ENCODE measurements at regions not wholly inside any gene's neighbourhood (a gene's known extent, or its start where the extent isn't known, plus 50 kb on each side); places are given as distances from the start of the nearest gene placed in this dataset.

DNA sequence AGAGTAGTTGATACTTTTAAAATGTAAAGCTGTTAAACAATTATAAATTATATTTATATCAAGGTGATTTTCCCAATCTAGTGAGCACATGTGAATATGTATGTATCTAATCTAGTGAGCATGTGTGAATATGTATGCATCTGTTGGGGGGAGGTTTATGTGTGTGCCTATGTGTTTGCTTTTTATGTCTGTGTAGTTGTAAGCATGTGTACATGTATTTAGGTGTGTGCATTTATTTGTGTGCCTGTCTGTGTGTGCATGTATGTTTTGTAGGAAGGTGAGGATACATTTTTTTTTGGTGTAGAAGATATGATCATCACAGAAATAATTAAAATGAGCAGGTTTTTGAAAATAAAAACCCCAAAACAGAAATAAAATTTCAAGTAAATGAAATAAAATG is 318.9 kb upstream of the CHRM3 start:
- TF ChIP-seq, protein P1, sequence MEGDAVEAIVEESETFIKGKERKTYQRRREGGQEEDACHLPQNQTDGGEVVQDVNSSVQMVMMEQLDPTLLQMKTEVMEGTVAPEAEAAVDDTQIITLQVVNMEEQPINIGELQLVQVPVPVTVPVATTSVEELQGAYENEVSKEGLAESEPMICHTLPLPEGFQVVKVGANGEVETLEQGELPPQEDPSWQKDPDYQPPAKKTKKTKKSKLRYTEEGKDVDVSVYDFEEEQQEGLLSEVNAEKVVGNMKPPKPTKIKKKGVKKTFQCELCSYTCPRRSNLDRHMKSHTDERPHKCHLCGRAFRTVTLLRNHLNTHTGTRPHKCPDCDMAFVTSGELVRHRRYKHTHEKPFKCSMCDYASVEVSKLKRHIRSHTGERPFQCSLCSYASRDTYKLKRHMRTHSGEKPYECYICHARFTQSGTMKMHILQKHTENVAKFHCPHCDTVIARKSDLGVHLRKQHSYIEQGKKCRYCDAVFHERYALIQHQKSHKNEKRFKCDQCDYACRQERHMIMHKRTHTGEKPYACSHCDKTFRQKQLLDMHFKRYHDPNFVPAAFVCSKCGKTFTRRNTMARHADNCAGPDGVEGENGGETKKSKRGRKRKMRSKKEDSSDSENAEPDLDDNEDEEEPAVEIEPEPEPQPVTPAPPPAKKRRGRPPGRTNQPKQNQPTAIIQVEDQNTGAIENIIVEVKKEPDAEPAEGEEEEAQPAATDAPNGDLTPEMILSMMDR (IDR thresholded peaks at IDR 0.05; ENCODE audit: low read depth, low read length, missing control alignments), result no peak
- DNase-seq (ENCODE audit: low read depth), result no peak

DNA sequence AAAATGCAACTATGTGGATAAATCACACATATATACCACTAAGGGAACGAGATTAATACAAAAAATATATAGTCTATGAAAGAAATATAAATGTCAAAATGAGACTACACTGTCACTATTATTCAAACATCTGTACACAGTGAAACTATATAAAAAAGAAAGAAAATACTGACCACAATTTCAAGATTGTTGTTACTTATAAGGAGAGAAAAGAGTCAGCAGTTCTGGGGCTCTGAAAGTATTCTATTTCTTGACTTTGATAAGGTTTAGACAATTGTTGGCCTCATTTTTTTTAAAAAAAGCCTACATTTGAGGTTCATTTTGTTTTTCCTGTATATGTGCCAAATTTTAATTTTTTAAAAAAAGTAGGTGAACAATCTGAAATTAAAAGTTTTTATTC is 319.3 kb upstream of the CHRM3 start:
- DNase-seq (ENCODE audit: low read depth), result no peak
- TF ChIP-seq, protein P1 (IDR thresholded peaks at IDR 0.05; ENCODE audit: low read depth, low read length, missing control alignments), result no peak
- H3K4me3 ChIP-seq (ENCODE audit: low read depth, low read length), result no peak overlapping the region

More for the DNA sequence above, 318.9 kb upstream of the CHRM3 start:
- H3K4me3 ChIP-seq (ENCODE audit: low read depth, low read length), result no peak overlapping the region

DNA sequence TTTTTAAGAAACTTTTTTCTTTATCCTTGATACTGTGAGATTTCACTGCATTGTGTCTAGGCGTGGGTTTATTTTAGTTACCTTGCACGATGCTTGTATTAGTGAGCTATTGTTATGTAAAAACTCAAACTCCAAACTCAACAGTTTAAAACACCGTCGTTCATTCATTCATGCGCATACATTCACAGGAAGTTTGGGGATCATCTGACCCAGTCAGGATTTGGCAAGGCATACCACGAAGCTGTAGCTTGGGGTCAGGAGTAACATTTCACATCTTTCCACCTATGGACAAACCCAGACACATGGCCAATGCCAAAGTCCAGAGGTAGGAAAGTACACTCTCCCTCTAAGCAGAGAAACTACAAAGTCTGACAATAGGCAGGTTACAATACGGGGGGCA is 324.6 kb upstream of the CHRM3 start:
- DNase-seq (ENCODE audit: low read depth), result no peak
- H3K4me3 ChIP-seq (ENCODE audit: low read depth, low read length), result no peak overlapping the region

DNA sequence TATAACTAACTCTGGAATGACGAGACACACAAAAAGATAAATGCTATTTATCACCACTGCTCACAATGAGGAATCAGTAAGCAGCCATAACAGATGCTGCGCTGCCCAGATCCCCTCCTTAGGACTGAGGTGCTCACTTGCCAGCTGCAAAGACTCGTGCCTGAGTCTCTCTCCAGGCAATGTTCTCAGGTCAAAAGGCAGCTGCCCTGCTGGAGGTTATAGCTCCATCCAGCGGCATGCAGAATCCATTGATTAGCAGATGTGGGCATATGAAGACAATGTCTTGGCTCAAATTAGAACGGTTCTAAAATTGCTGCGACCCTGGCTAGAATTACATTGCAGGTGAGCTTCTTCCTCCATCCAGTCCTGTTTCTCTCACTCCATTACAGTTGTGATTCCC is 328.2 kb upstream of the CHRM3 start:
- H3K4me3 ChIP-seq (ENCODE audit: low read depth, low read length), result no peak overlapping the region
- DNase-seq (ENCODE audit: low read depth), result no peak
- TF ChIP-seq, protein P1 (IDR thresholded peaks at IDR 0.05; ENCODE audit: low read depth, low read length, missing control alignments), result no peak

More for the DNA sequence above, 324.6 kb upstream of the CHRM3 start:
- TF ChIP-seq, protein P1 (IDR thresholded peaks at IDR 0.05; ENCODE audit: low read depth, low read length, missing control alignments), result no peak

DNA sequence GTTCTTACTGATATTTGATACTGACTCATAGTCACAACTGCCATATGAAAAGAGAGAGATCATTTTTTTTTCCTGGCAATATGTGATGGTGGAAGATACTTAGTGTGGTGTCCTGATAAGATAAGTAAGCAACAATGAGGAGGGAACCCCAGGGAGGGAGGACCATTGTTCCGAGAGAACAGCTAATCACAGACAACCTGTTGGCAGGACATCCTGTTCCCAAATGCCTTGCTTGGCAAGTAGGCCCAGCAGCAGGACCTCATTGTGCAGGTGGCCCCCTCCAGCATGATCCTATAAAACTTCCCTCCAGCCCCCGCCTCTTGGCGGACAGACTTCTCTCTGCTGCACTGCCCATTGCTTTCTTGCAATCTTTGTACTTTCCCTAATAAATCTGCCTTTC is 329.4 kb upstream of the CHRM3 start:
- no peak overlapping the region for H3K4me3 ChIP-seq (ENCODE audit: low read depth, low read length)
- TF ChIP-seq, protein P1 (IDR thresholded peaks at IDR 0.05; ENCODE audit: low read depth, low read length, missing control alignments), result no peak
- DNase-seq (ENCODE audit: low read depth), result no peak

DNA sequence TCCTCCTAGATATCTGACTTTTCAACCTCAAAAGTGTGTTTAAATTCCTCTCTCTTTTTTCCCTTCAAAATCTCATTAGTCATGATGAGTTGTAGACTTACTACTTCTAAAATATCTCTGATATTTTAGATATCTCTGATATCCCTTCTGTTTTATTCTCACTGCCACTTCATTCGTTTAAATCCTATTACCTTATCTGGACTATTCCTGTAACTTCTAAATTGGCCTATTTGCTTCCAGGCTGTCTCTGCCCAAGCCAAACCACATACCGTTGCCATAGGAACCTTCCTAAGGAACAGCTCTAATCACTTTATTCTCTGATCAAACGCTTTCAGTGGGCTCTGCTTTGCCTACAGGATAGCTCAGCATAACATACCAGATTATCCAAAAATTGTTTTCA is 333.1 kb upstream of the CHRM3 start:
- H3K4me3 ChIP-seq (ENCODE audit: low read depth, low read length), result no peak overlapping the region
- no peak for DNase-seq (ENCODE audit: low read depth)
- TF ChIP-seq, protein P1 (IDR thresholded peaks at IDR 0.05; ENCODE audit: low read depth, low read length, missing control alignments), result no peak

DNA sequence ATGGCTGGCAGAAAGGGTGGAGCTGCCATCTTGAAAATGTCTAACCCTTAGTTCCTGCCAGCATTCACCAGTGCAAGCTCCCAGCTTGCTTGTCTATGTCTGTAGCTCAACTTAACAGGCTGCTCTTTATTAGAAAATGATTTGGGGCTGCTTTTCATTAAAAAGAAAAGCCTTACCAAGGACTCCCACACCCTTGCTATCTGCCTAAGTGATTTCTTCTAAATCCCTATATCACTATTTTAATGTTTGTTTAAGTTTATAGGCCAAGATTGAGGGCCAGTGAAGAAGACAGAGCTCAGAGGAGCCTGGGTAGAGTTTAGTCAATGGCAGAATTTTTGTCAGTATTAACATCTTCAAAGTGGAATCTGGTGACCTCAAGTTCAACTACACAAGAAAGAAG is 336.8 kb upstream of the CHRM3 start:
- H3K4me3 ChIP-seq (ENCODE audit: low read depth, low read length), result no peak overlapping the region
- DNase-seq (ENCODE audit: low read depth), result no peak
- TF ChIP-seq, protein P1 (IDR thresholded peaks at IDR 0.05; ENCODE audit: low read depth, low read length, missing control alignments), result no peak
